ENCODE measurements at regions not wholly inside any gene's neighbourhood (a gene's known extent, or its start where the extent isn't known, plus 50 kb on each side); places are given as distances from the start of the nearest gene placed in this dataset.
"Not testable (repeated sequence)": the region's sequence is repeated elsewhere in the genome, so short reads cannot be mapped to it uniquely, and the experiment has no call there.

GRCh38 chr3:86887876-86888275, 103.1 kb downstream of the VGLL3 start:
- DNase-seq (ENCODE audit: low spot score): no peak
- Histone ChIP-seq H3K4me1 (ENCODE audit: insufficient read depth, low read length, poor library complexity, severe bottlenecking) (peaks cover 3% of the 10 kb centered on the region), H3K27me3 (replicated peaks; ENCODE audit: insufficient read depth, low read depth, low read length, poor library complexity) (no peaks in the 10 kb centered on the region), H3K9me3 (ENCODE audit: low read depth, low read length, poor library complexity, severe bottlenecking) (no peaks in the 10 kb centered on the region), H3K36me3 (ENCODE audit: insufficient read depth, low read length, poor library complexity, severe bottlenecking) (no peaks in the 10 kb centered on the region), H3K27ac (ENCODE audit: low read depth, low read length, poor library complexity, severe bottlenecking) (no peak overlapping the region), H3K4me3 (ENCODE audit: low read depth, low read length, poor library complexity, severe bottlenecking) (no peak overlapping the region)
- POLR2A ChIA-PET (ENCODE audit: low non-redundant PET): no interaction called here
- CTCF ChIA-PET: no interaction called here
- no TSS peak for BruUV-seq (replicated peaks)
- no peak for TF ChIP-seq EZH2 (IDR thresholded peaks at IDR 0.05; ENCODE audit: borderline replicate concordance, low read depth, low read length, poor library complexity, severe bottlenecking)
- no peak for TF ChIP-seq CTCF (conservative IDR thresholded peaks at IDR 0.05; ENCODE audit: low read depth, low read length)
- intact Hi-C loops (cut with micrococcal nuclease; ENCODE audit: unreplicated experiment): no loop called here

GRCh38 chr3:86880066-86880465, 110.9 kb downstream of the VGLL3 start:
- no TSS peak for BruUV-seq (replicated peaks)
- H3K36me3 ChIP-seq (ENCODE audit: insufficient read depth, low read length, poor library complexity, severe bottlenecking): no peaks in the 10 kb centered on the region
- DNase-seq (ENCODE audit: low spot score): no peak
- H3K27me3 ChIP-seq (replicated peaks; ENCODE audit: insufficient read depth, low read depth, low read length, poor library complexity): no peaks in the 10 kb centered on the region
- CTCF ChIA-PET: no interaction called here
- POLR2A ChIA-PET (ENCODE audit: low non-redundant PET): no interaction called here
- H3K27ac ChIP-seq (ENCODE audit: low read depth, low read length, poor library complexity, severe bottlenecking): no peak overlapping the region
- TF ChIP-seq EZH2 (IDR thresholded peaks at IDR 0.05; ENCODE audit: borderline replicate concordance, low read depth, low read length, poor library complexity, severe bottlenecking) (no peak), CTCF (conservative IDR thresholded peaks at IDR 0.05; ENCODE audit: low read depth, low read length) (no peak)
- H3K9me3 ChIP-seq (ENCODE audit: low read depth, low read length, poor library complexity, severe bottlenecking): no peaks in the 10 kb centered on the region
- H3K4me3 ChIP-seq (ENCODE audit: low read depth, low read length, poor library complexity, severe bottlenecking): no peak overlapping the region
- intact Hi-C loops (cut with micrococcal nuclease; ENCODE audit: unreplicated experiment): no loop called here
- H3K4me1 ChIP-seq (ENCODE audit: insufficient read depth, low read length, poor library complexity, severe bottlenecking): no peaks in the 10 kb centered on the region

GRCh38 chr3:86876504-86877181, 114.3 kb downstream of the VGLL3 start:
- BruUV-seq (replicated peaks); CTCF ChIA-PET; DNase-seq (ENCODE audit: low spot score): not testable (repeated sequence)

GRCh38 chr3:86874790-86875189, 116.2 kb downstream of the VGLL3 start:
- CTCF ChIA-PET; H3K4me1 ChIP-seq (ENCODE audit: insufficient read depth, low read length, poor library complexity, severe bottlenecking); DNase-seq (ENCODE audit: low spot score); H3K9me3 ChIP-seq (ENCODE audit: low read depth, low read length, poor library complexity, severe bottlenecking); H3K4me3 ChIP-seq (ENCODE audit: low read depth, low read length, poor library complexity, severe bottlenecking); BruUV-seq (replicated peaks); POLR2A ChIA-PET (ENCODE audit: low non-redundant PET); H3K27me3 ChIP-seq (replicated peaks; ENCODE audit: insufficient read depth, low read depth, low read length, poor library complexity); intact Hi-C loops (cut with micrococcal nuclease; ENCODE audit: unreplicated experiment); H3K27ac ChIP-seq (ENCODE audit: low read depth, low read length, poor library complexity, severe bottlenecking); H3K36me3 ChIP-seq (ENCODE audit: insufficient read depth, low read length, poor library complexity, severe bottlenecking): not testable (repeated sequence)

More at GRCh38 chr3:86876504-86877181, 114.3 kb downstream of the VGLL3 start:
- H3K4me3 ChIP-seq (ENCODE audit: low read depth, low read length, poor library complexity, severe bottlenecking); H3K4me1 ChIP-seq (ENCODE audit: insufficient read depth, low read length, poor library complexity, severe bottlenecking); H3K9me3 ChIP-seq (ENCODE audit: low read depth, low read length, poor library complexity, severe bottlenecking); H3K27ac ChIP-seq (ENCODE audit: low read depth, low read length, poor library complexity, severe bottlenecking); POLR2A ChIA-PET (ENCODE audit: low non-redundant PET); intact Hi-C loops (cut with micrococcal nuclease; ENCODE audit: unreplicated experiment); H3K27me3 ChIP-seq (replicated peaks; ENCODE audit: insufficient read depth, low read depth, low read length, poor library complexity); H3K36me3 ChIP-seq (ENCODE audit: insufficient read depth, low read length, poor library complexity, severe bottlenecking): not testable (repeated sequence)
